SIG-M5 treated with dmso at 0.1 percent for 504 hours (cell line): ENCODE measurements at regions not wholly inside any gene's neighbourhood (a gene's known extent, or its start where the extent isn't known, plus 50 kb on each side); places are given as distances from the start of the nearest gene placed in this dataset.

Source experiments
- DNase-seq: peaks from one replicate; lab custom pipeline; 2025; ENCODE audit not compliant: unreplicated experiment; lab: John Stamatoyannopoulos, UW

DNA sequence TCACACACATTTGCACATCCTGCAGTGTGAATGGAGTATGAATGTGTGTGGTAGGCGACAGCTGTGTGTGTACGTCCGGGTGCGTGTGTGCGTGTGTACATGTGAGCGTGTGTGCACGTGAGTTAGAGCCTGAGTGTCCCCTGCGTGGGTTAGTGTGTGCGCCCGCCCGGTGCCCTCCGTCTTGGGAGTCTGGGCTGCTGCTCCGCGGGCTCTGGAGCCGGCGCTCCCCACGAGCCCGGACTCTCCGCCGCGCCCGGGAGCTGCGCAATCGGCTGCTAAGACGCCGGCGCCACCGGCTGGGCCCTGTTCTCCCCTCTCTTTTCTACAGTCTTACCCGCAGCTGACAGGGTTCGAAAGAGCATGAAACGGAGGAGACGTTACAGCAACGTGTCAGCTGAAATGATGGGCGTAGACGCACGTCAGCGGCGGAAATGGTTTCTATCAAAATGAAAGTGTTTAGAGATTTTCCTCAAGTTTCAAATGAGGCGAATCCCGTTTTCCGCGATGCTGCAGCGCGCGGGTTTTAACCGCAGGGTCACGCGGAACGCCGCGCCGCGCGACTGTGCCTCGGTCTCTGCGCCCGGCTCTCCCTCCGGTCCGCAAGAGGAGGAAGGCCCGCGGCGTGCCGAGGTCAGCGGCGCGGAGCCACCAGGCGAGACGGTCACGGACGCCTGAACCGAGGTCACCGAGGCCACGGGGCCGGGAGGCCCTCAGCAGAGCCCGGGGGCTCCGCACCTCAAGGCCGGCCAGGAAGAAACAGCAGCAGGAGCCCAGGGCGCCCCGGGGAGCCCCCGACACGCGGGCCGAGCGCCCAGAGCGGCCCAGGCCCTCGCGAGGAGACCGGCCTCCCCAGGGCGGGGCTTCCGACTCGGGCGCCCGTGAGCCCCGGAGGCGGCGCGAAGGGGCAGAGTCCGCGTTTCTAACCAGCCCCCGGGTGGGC lies 95.3 kb upstream of the BHLHE23 start:
- peak; percentile 43 for DNase-seq

DNA sequence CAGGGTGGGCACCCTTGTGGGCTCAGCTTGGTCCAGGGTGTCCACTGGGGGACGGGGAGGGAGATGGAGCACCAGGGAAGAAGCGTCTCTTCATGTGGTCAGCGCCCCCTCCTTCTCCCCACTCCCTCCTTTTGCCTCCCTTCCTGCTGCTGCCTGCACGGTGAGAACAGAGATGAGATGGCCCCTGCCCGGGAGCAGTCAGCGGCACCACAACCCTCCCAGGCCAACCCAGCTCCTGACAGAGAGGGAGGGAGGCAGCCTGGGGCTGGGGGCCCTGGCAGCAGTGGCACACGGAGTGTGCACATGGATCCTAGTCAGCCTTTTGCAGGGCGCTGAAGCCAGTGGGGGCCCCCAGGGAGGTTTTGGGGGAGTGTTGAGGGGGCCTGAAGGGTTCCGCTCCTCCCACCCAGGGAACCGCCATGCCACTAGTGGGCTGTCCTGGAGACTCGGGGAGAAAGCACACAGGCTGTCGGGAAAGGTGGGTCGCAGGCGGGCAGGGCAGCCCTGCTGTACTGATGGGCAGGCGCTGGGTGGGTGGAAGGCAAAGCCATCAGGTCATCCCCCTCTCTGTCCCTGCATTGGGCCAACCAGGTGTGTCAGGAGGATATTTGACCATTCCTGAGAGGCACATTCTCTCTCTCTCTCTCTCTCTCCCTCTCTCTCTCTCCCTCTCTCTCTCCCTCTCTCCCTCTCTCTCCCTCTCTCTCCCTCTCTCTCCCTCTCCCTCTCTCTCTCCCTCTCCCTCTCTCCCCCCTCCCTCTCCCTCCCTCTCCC lies 94.3 kb upstream of the BHLHE23 start:
- DNase-seq, result no peak

DNA sequence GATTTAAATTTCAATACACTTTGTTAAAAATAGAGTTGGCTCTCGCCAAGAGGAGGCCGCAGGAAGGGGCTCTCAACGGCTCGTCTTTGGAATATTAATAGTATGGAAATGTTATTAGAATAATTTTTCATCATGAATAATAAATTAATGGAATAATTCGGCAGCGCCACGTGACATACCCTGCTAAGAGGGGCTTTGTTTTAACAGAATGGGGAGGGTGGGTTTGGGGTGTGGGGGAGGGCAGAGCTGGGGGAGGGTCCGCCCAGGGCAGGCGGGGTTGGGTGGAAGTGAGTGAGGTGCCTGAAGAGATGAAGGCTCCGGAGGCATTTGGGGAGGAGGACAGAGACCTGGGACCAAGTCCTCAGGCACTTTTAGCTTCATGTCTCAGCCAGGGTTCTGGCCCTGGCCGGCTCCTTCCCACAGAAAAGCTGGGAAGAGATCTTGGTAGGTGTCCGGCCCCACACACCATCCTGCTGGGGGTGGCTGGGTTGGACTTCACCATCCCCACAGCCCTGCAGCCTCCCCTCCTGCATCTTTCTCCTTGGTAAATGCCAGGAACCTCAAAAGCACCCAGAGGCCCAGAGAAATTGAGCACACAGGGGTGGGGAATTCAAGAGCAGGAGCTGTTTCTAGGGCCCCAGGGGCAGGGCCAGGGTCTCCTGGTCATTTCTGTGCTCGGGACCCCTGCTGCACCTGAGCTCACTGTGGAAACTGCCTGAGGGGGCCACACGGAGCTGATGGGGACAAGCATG lies 93.6 kb upstream of the BHLHE23 start:
- no peak for DNase-seq

DNA sequence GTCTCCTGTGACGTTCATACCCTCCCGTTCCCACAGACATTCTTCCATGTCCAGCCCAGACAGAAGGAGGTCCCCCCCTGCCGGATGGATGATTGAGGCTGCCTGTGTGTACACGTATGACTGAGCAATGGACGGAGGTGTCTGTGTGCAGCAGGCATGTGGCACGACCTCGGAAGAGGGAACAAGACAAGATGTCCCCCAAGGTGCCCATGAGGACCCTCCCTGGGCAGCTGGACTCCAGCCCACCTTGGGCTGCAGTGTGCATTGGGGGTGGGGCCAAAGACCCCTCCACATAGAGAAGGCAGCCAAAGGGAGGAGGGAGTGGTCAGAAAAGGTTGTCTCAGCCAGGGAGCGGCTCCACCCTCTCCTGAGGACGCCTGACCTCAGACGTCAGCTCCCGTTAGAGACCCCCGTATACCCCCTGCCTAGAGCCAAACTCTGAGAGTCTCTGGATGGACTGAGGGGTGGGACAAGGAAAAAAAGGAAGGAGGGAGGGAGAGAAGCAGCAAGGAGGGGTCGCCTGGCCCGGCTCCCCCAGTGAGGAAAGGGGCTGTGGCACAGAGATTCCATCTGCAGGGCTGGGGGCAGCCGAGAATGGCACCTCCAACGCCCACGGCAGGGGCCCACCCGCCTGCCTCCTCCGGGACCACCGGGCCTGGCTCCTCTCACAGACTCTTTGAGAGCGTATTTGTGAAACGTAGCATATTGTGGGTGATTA lies 92.9 kb upstream of the BHLHE23 start:
- DNase-seq, result no peak

DNA sequence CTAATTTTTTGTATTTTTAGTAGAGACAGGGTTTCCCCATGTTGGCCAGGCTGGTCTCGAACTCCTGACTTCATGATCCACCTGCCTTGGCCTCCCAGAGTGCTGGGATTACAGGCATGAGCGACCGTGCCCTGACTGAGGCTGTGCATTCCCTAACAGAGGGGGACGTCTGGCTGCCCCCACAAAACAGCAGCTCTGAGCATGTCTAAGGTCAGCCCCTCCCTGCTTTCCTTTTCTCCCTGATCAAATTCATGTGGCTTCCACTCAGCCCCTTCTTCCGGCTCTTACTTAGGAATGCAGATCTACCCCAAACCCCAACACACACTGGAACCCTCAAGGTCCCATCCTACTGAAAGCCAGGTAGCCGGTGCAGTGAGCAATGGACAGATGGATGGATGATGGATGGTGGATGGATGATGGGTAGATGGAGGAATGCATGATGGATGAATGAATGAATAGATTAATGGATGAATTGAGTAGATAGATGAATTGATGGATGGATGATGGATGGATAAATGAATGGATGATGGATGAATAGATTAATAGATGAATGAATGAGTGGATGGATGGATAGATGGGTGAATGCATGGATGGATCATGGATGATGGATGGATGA lies 91.5 kb upstream of the BHLHE23 start:
- no peak for DNase-seq

DNA sequence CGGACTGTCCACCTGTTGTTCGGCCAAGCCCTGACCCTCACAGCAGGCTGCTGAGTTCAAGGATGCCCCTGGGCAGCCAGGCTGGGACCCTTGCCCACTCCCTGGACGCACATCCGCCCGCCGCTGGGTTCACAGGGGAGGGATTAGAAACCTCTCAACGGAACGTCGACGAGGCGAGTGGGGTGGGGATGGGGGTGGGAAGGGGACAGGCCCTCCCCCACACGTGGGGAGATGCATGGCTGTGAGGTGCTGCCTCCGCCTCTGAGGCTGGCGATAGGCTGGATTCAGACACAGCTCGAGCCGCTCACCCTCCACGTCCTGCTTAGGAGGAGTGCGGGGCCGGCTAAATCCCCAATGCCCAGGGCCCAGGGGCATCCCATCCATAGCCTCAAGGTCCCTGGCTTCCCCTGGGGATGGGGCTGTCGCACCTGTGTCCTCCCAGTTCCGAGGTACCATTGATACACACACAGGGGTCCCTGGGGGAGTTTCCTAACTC lies 90.6 kb upstream of the BHLHE23 start:
- DNase-seq, result no peak

DNA sequence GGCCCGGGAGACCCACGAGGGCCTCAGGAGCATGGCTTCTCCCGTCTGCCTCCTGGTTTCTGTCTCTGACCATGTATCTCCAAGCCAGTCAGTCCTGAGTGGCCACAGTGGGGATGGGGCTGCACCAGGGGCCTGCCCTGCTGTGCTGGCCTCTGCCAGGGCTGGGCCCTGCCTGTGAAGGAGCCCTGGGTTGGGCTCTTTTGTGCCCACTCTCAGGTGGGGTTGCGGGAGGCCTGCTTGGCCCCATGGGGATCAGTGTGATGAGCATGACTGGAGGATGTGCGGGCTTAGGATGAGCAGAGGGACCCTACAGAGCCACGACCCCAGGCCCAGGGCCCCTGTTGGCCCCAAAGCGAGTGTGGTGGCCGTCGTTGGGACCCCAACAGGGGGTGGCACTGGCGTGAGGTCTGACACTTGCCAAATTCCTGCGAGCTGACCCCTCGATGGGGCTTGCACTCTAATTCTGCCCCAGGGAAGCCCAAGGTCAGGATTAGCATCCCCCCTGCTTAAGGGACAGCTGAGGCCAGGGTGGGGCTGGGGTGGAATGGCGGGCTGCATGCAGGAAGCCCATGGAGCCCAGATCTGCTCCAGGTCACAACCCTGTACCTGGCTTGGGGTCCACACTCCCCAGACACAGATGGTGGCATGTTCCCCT lies 90.0 kb upstream of the BHLHE23 start:
- no peak for DNase-seq

DNA sequence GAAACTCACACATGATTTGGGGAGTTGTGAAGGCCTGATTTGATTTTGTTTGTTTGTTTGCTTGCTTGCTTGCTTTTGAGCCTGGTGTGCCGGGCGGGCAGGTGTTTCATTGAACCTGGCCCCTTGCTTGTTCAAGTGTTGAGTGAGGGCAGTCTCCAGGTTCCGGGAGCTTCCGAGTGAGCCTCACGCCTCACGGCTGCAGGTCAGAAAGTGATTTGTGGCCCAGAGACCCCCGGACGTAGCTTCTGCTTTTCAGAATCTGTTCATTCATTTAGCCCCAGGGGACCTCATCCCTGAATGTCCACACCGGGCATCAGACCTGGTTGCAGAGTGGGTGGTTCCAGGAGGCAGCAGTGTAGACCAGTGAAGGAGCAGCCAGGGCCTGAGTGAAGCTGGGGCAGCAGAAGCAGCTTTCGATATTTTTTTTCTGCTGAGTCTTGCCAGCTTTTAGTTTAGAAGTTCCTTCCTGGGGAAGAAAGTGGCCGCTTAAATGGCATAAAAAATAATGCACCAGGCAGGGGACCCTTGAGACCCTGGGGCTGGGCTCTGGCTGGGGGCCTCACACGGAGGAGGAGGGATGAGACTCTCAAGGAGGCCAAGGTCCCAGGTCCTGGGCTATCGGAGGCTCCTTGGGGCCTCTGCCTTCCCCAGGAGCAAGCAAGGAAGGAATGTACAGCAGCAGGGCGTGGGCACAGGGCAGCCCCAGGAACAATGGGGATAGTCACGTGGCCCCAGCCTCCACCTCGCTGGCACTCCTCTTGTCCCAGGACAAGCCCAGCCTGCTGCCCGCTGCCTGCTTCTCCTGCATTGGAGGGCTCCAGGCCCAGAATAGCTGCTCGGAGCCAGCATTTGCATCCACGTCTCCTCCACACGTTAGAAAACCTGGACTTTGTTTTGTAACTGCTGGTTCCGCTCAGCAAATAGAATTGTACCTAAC lies 89.2 kb upstream of the BHLHE23 start:
- DNase-seq, result no peak

DNA sequence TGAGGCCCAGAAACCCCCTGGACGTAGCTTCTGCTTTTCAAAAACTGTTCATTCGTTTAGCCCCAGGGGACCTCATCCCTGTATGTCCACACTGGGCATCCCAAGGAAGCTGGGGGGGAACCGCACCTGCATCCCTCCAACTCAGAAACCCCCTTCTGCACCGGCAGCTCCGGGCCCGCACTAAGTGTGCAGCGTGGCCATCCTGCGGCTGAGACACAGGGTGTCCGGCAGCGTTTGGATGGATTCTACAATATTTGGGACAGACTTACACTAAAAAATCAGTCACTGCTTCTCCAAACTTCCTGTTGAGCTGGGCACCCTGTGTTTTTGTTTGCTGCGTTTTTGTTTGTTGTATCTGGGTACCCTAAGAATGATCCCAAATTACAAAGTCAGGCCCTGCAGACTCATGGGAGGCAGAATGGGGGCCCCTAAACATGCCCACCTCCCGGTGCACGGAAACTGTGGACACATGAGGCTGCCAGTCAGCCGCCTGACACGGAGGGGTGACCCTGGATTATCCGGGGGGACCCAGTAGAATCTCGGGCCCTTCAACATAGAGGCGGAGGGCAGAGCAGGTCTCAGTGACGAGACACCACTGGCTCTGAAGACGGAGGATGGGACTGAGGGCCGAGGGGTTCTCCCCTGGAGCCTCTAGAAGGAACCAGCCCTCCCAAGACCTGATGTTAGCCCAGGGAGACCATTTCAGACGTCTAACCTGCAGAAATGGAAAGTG lies 88.2 kb upstream of the BHLHE23 start:
- no peak for DNase-seq

DNA sequence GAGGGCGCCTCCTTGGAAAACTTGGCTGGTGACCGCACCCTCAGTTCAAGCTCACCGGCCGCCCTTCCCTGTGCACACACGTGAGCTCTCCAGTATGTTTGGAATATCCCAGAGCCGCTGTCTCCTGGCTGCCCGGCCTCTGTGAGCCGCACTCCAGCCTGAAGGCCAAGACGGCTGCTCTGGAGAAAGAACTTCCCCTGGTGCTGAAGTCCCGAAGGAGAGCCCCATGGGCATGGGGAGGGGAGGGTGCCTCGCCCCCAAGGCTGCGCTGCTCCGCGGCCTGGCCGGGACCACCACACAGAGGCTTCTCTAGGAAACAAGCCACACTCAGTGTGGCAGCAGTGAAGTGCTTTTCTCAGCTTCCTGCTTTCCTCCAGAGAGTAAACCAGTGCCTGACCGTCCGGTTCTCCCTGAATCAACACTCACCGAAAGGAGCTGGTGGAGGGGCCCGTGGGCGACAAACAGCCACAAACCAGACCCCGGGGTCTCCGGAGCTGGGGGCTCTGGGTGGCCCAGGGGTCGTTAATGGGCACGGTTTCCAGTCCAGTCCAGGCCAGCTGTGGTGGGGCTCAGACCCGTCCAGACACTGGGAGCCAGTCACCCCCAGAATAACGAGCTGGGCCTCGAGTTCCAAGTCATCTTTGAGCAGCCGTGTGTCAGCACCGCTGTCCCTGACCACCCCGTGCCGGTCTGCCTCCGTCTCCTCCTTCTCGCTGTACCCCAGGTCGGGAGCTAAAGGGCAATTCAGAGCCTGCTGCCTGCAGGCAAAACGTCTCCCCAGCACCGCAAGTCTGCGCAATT lies 87.4 kb upstream of the BHLHE23 start:
- no peak for DNase-seq

DNA sequence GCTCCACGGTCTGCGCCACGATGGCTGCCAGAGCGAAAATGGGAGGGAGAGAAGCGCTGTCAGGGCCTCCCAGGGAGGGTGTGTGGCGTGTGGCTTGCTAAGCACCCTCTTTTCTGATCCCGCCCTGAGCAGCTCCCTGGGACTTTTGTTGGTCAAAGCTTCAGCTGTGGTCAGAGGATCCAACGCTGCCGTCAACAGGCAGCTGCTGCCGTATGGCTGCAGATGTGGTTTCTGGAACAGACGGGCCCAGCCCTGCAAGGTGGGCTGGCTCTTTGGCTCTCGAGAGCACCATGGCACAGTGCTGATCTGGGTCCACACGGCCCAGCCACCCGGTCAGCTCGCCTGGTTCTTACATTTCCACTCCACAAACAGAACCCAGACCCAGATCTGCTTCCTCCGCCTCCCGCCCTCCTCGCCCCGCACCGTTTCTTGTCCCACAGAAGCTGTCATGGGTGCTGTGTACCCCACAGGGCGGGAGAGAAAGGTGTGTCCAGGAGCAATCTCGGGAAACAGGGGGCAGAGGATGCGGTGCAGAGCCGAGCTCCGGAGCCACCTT lies 86.0 kb upstream of the BHLHE23 start:
- DNase-seq, result no peak

DNA sequence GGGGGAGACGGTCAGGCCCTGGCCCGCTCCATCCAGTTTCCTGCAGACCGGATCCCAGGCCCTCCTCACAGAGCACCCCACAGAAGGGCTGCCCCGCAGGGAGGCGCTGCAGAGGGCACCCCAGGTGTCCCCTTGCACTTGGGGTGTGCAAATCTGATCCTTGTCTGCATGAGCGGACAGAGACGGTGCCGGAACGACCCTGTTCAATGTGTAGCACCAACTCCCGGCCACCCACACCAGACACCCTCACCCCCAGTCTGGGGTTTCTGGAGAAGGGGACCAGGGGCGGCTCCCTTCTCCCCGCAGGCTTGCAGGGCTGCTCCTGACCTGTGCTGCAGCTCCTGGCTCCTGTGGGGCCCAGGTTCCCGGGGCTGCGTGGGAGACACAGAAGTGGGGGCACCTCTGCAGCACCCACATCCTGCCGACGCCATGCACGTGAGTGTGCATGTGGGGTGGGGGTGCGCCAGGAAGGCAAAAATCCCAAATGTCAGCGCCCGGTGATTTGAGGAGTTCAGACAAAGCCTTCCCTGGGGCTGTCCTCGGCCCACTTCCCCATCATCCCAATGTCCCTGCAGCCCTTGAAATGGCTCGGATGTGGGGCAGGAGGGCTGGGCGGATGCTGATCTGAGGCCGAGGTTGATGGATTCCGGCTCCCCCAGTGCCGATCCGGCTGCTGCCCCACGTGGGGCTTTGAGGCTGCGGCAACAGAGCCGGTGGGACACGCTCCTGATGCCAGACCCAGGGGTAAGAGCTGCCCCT lies 85.3 kb upstream of the BHLHE23 start:
- no peak for DNase-seq

DNA sequence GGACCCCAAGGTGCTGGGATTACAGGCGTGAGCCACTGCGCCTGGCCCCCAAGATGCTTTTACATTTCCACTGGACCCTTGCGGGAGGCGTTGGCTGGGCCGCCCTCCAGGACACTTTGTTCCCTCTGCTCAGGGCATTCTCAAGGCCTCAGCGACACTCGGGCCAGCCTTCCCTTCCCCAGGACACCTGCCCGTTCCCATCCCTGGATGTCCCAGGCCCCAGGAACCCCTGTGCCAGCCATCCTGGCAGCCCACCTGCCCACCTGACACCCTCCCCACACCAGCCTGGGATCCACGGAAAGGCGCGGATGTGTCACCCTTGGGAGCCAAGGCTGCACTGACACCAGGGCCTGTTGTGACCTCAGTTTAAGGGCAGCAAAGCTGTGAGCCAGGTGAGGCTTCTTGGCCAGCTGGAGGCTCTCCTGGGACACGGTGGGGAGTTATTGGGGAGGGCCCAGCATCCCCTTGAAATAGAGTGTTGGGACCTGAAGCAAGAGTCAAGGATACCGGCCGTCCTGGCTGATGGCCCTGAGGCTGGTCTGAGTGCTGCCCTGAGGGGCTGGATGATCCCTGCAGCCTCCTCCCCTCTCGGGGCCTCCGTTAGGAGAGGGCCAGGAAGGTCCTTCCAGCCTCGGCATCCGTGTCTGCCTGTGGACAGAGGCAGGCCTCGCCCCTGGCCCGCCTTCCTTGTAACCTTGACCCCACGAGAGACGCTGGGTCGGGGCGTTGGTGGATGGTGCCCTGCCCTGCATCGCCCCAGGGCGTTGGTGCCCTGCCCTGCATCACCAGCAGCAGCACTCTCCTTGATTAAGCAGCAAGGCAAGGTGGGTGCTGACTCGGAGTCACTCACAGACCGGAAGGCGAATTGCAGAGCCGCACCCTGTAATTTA lies 84.2 kb upstream of the BHLHE23 start:
- no peak for DNase-seq

DNA sequence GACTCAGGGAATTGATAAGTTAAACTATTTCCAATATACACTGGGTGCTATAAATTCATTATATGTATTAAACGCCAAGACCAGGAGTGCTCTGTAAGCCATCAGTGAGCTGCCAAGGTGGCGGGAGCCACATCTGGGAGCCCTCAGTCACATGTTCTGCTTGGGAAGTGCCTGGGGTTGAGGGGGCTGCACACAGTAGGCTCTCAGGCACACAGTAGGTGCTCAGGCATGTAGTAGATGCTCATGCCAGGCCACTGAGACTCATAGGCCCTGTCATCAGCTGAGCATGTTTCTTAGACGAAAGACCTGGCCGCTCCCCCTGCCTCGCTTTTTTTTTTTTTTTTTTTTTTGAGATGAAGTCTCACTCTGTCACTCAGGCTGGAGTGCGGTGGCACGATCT lies 83.3 kb upstream of the BHLHE23 start:
- no peak for DNase-seq
